HG02642 (cell line): ENCODE measurements at regions not wholly inside any gene's neighbourhood (a gene's known extent, or its start where the extent isn't known, plus 50 kb on each side); places are given as distances from the start of the nearest gene placed in this dataset.
A peak's percentile ranks its signal among the peaks of the same experiment; 100 is the strongest.
"Not testable (repeated sequence)": the region's sequence is repeated elsewhere in the genome, so short reads cannot be mapped to it uniquely, and the experiment has no call there.

Experiments
- ATAC-seq: cut with Tn5 transposase; IDR thresholded peaks from one replicate; pipeline ENCODE4 v1.9.1; 2021; ENCODE audit warnings: mild to moderate bottlenecking; ENCODE audit not compliant: unreplicated experiment, poor library complexity

- peak; percentile 41 for ATAC-seq
Measured at GRCh38 chr9:39463696-39464095, 108.2 kb downstream of the SPATA31A1 start.

DNA sequence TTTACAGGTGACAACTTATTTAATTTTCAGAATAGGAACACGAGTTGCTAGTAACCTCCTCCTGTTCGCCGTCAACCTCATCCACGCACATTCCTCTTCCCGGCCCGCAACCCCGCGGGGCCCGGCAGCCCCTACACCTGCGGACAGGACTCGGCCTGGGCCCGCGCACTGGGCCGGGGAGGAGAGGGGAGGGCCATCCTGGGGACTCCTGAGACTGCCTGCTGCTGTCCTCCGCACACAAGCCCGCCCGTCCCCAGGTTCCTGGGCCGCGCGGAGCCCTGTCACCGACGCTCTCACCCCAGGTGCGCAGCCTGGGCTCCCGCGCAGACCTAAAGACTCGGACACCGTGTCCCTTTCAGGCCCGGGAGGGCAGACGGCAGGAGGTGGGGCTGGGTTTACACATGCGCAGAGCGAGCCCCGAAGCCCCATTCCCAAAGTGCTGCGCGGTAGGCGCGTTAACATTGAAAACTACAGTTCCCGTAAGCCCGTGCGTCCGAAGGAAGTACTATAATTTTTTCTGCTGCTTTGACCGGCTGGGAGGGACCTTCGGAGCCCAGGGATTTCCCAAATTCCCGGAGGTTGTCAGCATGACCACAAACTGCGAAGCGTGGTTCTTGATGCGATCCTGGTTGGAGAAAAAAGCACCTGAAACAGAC lies 108.8 kb downstream of the SPATA31A1 start:
- ATAC-seq = peak; percentile 97

DNA sequence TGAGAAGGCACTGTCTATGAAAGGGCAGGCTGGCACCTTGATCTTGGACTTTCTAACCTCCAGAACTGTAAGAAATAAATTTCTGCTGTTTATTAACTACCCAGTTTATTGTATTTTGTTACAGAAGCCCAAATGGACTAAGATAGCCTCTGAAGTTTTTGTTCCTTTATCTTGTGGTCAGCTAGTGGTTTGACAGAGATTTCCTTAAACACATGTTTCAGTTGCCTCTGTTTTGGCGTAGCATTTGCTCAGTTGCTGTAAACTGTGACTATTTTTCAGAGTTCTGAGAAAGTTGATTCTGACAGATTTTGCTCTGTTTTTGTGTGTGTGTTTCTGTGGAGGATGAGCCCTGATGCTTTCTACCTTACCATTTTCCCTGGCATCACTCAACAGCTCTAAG lies 119.0 kb downstream of the SPATA31A1 start:
- peak; percentile 95 for ATAC-seq

DNA sequence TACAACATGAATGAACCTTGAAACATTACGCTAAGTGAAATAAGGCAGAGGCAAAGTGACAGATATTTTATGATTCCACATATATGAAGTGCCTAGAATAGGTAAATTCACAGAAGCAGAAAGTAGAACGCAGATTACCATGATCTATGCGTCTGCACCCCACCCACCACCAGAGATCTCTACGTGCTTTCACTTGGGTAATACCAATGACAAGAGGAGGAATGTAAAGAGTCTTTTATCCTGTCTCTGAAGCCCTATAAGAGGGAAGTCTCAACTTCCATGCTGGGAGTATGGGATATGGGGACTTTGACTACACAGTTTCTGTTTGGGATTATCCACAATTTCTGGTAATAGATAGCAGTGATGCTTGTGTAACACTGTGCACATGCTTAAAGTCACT lies 127.6 kb downstream of the SPATA31A1 start:
- not testable (repeated sequence) for ATAC-seq

DNA sequence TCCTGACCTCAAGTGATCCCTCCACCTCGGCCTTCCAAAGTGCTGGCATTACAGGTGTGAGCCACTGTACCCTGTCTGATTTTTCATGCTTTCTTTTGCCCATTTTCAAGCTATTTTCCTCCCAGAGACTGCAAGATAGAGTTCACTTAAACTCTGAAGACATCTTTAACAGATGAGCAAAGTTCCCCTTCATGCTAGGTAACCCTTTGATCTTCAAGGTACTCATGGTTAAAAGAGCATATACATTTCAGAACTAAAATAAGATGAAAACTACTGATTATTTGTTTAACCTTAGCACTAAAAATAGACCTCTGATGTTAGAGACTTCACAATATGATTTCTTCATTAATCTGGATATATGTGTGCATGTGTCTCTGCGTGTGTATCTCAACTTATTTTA lies 128.4 kb downstream of the SPATA31A1 start:
- ATAC-seq = peak; percentile 25

GRCh38 chr9:39484292-39484691 lies 128.8 kb downstream of the SPATA31A1 start:
- peak; percentile 67 for ATAC-seq

- not testable (repeated sequence) for ATAC-seq
Measured at GRCh38 chr9:39487477-39487876, 132.0 kb downstream of the SPATA31A1 start.

DNA sequence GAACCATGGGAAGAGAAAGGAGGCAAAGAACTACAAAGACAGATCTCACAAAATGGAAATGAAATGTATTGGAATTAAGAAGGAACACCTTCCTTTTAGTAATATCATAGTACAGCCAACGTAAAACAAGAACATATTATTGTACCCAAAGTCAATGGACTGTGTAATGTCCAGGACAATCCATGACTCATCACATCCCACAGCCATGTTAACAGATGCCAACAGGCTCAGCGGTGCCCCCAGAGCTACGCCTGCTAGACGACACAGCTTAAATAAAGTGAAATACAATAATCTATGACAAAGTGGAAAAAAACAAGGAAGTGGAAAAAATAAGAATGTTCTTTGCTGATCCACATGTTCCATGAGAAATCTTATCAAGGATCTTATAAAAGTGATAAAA lies 140.8 kb downstream of the SPATA31A1 start:
- ATAC-seq = not testable (repeated sequence)

DNA sequence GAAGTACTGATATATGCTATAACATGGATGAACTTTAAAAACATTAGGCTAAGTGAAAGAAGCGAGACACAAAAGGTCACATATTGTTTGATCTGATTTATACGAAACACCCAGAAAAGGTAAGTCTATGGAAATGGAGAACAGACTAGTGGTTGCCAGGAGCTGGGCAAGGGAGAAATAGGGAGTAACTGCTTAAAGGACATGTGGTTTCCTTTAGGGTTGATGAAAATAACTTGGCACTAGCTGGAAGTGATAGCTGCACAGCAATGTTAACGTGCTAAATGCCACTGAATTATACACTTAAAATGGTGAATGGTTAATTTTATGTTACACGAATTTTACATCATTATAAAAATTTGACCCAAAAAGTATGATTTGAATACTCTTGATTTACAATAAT lies 147.7 kb downstream of the SPATA31A1 start:
- ATAC-seq = not testable (repeated sequence)

- not testable (repeated sequence) for ATAC-seq
Measured at GRCh38 chr9:39527387-39528029, 172.0 kb downstream of the SPATA31A1 start.

DNA sequence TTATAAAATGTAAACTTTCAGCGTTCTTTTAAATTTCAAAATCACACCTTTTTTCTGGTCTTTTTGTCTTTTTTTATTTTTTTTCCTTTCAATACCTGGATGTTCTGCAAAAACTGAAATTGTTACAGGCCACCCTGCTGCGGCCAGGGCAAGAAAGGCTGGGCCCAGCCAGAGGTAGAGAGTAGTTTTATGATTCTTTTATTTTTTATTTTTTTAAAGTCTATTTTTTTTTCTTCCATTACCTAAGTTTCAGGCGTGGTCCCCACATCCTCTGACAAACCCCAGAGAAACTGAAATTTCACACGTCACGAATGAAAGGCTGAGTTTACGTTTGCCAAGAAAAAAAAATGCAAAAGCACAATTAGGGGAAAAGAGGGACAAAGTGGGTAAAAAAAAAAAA lies 177.1 kb downstream of the SPATA31A1 start:
- not testable (repeated sequence) for ATAC-seq

DNA sequence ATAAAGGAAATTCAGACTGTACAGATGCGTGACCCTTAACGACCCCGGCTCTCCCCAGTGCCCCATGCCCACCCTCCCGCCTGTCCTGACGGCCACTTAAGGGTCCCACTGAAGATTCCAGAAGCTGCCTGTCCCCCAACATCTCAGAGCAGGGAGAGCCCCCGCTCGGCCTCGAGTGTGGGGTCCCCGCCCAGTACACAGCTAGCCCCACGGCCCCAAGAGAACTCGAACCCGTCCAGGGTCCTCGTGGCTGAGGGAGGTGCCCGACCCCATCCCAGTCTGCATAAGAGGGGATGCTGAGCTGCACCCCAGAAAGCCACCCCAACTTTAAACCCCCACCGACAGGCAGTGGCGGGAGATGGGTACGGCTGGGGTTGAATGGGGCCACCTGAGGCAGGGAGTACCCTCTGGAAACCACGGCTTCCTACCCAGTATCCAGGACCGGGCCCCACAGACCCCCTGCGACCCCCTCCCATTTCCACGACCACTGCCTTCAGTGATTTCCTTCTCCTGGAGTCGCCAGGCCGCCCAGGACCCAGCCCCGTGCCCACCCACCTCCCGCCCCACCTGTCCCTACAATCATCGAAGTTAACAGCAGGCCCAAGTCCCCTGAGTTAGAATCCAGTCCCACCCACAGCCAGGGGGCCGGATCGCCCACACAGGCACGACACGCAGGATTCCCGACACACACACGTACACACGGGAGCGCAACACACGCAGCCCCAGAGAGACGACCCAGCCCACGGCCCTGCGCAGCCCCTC lies 177.7 kb downstream of the SPATA31A1 start:
- ATAC-seq = not testable (repeated sequence)

- ATAC-seq = not testable (repeated sequence)
Measured at GRCh38 chr9:39533763-39534548, 178.5 kb downstream of the SPATA31A1 start.

DNA sequence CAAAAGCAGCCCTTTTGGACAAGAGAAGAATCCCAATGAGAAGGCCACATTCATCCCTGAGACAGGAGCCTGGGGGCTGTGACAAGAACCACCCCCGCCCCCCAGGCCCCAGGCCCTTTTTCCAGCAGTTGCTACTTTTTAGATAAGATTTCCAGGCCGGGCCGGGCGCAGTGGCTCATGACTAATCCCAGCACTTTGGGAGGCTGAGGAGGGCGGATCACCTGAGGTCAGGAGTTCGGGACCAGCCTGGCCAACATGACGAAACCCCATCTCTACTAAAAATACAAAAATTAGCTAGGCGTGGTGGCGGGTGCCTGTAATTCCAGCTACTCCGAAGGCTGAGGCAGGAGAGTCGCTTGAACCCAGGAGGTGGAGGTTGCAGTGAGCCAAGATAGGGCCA lies 179.4 kb downstream of the SPATA31A1 start:
- not testable (repeated sequence) for ATAC-seq

DNA sequence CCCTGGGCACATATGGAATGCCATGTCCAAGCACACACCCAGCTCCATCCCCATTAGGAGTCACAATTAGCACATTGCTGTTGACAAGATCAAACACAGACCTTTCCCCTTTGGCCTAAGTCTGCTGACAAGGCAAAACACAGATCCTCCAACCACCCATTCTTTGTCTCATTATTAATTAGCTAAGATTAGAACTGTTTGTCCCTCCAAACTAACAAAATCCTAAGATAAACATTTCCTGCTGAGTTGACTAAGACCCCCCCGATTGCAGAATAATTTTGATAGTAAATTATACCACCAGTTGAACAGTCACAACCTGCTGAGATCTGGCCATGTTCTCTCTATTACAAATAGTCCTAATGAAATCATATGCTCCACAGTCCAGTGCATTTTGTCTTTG lies 186.7 kb downstream of the SPATA31A1 start:
- not testable (repeated sequence) for ATAC-seq

DNA sequence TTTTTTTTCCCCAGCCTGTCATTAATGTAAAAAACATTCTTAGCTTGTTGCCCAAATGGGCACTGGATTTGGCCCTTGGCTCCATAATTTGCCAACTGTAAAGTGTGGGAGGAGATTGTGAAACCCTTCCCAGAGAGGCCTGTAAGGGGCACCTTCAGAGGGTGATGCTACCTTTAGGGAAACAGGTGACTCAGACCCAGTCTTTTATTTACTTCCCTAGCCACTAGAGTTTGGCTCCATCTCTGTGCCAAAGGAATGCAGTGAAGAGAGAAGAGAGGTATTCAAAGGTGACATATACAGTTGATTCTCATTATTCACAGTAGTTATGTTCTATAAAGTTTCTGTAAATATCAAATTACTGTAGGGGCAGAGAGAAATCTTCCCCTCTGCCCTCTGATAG lies 189.6 kb downstream of the SPATA31A1 start:
- ATAC-seq = not testable (repeated sequence)

GRCh38 chr9:39550573-39550972 lies 195.1 kb downstream of the SPATA31A1 start:
- not testable (repeated sequence) for ATAC-seq

DNA sequence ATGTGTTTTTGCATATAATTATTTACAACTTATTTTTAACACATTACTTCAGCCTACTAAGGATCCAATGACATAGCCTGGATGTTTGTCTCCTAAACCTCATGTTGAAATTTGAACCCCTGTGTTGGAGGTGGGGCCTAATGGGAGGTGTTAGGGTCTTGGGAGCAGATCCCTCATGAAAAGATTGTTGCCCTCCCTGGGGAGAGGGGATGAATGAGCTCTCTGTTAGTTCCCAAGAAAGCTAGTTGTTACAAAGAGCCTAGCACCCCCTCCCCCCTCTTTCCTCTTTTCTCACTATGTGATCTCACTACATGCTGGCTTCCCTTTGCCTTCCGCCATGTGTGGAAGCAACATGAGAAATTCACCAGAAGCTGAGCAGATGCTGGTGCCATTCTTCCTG lies 196.1 kb downstream of the SPATA31A1 start:
- not testable (repeated sequence) for ATAC-seq

GRCh38 chr9:39552242-39552881 lies 196.9 kb downstream of the SPATA31A1 start:
- not testable (repeated sequence) for ATAC-seq

DNA sequence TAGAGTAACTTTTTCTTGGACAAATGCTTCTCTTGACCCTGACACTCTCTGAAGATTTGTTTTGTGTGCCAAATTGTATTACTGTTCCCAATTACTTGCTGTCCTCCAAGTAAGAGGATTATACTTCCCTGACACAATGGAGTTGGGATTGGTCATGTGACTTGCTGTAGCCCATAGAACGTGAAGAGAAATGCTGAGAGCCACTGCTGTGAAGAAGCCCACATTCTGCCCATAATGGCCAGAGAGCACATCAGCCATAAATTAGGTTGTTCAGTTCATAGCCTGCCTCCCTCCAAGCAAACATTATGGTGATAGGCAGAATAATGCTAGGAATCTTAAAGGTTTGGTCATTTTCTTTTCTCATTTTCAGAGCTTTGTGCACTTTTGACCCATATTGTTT lies 198.9 kb downstream of the SPATA31A1 start:
- ATAC-seq = not testable (repeated sequence)
